GM12891 (cell line): ENCODE measurements at regions not wholly inside any gene's neighbourhood (a gene's known extent, or its start where the extent isn't known, plus 50 kb on each side); places are given as distances from the start of the nearest gene placed in this dataset.

Experiments used
- PAX5 ChIP-seq: IDR thresholded peaks from 2 replicates; pipeline ENCODE4 v1.6.1; 2011; ENCODE audit warnings: low read length, moderate library complexity, mild to moderate bottlenecking; ENCODE audit not compliant: insufficient read depth, severe bottlenecking
- POLR2A ChIP-seq: IDR thresholded peaks from 2 replicates; pipeline ENCODE4 v1.6.1; 2011; ENCODE audit warnings: low read depth, low read length, control low read depth
- POLR2AphosphoS5 ChIP-seq: IDR thresholded peaks from 2 replicates; pipeline ENCODE4 v1.6.1; 2011; ENCODE audit warnings: low read depth, low read length, control low read depth

- no peak for TF ChIP-seq POLR2A
- TF ChIP-seq PAX5: no peak
- no peak for TF ChIP-seq POLR2AphosphoS5
Measured at GRCh38 chr4:181946902-181947301, 296.3 kb upstream of the TENM3 start.
